ENCODE measurements at regions not wholly inside any gene's neighbourhood (a gene's known extent, or its start where the extent isn't known, plus 50 kb on each side); places are given as distances from the start of the nearest gene placed in this dataset.

DNA sequence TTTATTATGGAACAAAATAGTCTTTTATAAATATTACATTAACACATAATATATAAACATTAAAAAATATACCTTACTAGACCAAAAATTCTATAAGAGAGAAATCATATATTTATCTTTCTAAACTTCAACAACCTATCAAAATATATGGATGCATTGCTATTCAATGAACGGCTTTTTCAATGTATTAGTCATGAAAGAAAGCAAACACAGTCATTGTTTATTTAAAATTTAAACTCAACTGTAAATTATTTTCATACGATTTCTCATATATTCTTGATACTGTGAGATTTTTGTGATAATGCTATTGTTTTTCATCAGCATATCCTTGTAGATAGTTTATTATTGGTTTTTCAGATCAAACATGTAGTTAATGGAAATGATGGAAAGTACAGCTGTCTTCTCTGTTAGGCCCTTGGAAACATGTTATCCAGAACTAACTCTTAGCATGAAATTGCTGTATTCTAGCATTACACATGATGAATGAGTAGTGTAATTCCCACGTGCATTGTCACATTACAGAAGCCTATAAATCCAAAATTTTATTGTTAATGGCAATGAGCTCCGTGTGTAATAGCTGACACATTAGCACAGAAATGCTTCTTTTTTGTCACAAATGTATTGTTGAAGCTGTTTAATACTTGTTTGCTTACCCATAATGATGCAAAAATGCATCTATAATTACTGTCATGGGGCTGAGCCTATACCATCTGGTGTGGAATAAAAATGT is 1639.9 kb downstream of the SLITRK5 start:
- no peak for DNase-seq
- no peak overlapping the region for H3K27ac Mint-ChIP-seq (ENCODE audit: unreplicated experiment)
- H3K9me3 Mint-ChIP-seq (ENCODE audit: unreplicated experiment), result no peaks in the 10 kb centered on the region
- no peak overlapping the region for H3K4me3 Mint-ChIP-seq (ENCODE audit: unreplicated experiment)
- H3K27me3 Mint-ChIP-seq (ENCODE audit: unreplicated experiment), result no peaks in the 10 kb centered on the region
- H3K4me1 Mint-ChIP-seq (ENCODE audit: low read depth, unreplicated experiment), result no peaks in the 10 kb centered on the region
- no peaks in the 10 kb centered on the region for H3K36me3 Mint-ChIP-seq (ENCODE audit: unreplicated experiment)
- TF ChIP-seq, protein P1, sequence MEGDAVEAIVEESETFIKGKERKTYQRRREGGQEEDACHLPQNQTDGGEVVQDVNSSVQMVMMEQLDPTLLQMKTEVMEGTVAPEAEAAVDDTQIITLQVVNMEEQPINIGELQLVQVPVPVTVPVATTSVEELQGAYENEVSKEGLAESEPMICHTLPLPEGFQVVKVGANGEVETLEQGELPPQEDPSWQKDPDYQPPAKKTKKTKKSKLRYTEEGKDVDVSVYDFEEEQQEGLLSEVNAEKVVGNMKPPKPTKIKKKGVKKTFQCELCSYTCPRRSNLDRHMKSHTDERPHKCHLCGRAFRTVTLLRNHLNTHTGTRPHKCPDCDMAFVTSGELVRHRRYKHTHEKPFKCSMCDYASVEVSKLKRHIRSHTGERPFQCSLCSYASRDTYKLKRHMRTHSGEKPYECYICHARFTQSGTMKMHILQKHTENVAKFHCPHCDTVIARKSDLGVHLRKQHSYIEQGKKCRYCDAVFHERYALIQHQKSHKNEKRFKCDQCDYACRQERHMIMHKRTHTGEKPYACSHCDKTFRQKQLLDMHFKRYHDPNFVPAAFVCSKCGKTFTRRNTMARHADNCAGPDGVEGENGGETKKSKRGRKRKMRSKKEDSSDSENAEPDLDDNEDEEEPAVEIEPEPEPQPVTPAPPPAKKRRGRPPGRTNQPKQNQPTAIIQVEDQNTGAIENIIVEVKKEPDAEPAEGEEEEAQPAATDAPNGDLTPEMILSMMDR (IDR thresholded peaks at IDR 0.05; ENCODE audit: partially characterized antibody, unreplicated experiment), result no peak

GRCh38 chr13:89315287-89315686 is 1644.1 kb downstream of the SLITRK5 start:
- Mint-ChIP-seq H3K4me3 (ENCODE audit: unreplicated experiment) (no peak overlapping the region), H3K27me3 (ENCODE audit: unreplicated experiment) (no peaks in the 10 kb centered on the region), H3K36me3 (ENCODE audit: unreplicated experiment) (no peaks in the 10 kb centered on the region), H3K9me3 (ENCODE audit: unreplicated experiment) (no peaks in the 10 kb centered on the region), H3K27ac (ENCODE audit: unreplicated experiment) (no peak overlapping the region), H3K4me1 (ENCODE audit: low read depth, unreplicated experiment) (no peaks in the 10 kb centered on the region)
- DNase-seq, result no peak
- TF ChIP-seq, protein P1 (IDR thresholded peaks at IDR 0.05; ENCODE audit: partially characterized antibody, unreplicated experiment), result no peak

DNA sequence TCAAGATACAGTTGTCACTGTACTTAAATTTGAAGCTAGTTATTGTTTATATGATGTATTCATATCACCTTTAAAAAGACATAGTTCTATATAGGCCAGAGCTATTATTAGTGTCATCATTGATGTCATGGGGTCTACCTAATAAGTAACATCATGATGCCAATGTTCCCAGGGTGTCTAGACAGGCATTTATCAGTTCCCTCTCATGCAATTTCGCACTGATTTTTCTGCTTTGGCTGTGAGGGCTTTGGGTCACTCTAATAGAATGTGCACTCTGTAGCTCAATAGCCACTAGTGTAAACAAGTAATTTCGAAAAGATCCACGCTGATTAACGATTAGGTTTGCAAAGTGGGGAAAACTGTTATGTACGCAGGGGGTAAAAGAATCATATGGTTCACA is 1651.3 kb downstream of the SLITRK5 start:
- TF ChIP-seq, protein P1 (IDR thresholded peaks at IDR 0.05; ENCODE audit: partially characterized antibody, unreplicated experiment), result no peak
- Mint-ChIP-seq H3K4me1 (ENCODE audit: low read depth, unreplicated experiment) (no peaks in the 10 kb centered on the region), H3K36me3 (ENCODE audit: unreplicated experiment) (no peaks in the 10 kb centered on the region), H3K4me3 (ENCODE audit: unreplicated experiment) (no peak overlapping the region), H3K27ac (ENCODE audit: unreplicated experiment) (no peak overlapping the region), H3K27me3 (ENCODE audit: unreplicated experiment) (no peaks in the 10 kb centered on the region), H3K9me3 (ENCODE audit: unreplicated experiment) (no peaks in the 10 kb centered on the region)
- DNase-seq, result no peak

DNA sequence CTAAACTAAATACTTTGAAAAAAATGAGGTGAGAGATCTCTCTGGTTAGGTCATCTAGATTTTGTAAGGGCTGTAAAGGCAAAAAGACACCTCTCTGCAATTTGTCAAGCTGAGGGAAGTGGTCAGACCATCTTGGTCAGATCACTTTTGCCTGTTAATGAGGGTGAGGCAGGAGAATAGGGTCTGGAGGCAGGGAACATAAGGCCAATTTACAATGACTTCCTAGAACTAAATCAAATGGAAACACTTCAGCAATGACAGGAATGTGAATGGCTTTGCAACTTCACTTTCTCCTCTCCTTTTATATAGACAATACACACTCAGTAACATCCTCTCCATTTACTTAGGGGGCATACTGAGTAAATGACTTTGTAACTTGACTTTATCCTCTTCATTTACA is 1653.4 kb downstream of the SLITRK5 start:
- H3K9me3 Mint-ChIP-seq (ENCODE audit: unreplicated experiment), result no peaks in the 10 kb centered on the region
- no peaks in the 10 kb centered on the region for H3K36me3 Mint-ChIP-seq (ENCODE audit: unreplicated experiment)
- no peaks in the 10 kb centered on the region for H3K4me1 Mint-ChIP-seq (ENCODE audit: low read depth, unreplicated experiment)
- H3K27ac Mint-ChIP-seq (ENCODE audit: unreplicated experiment), result no peak overlapping the region
- DNase-seq, result no peak
- H3K4me3 Mint-ChIP-seq (ENCODE audit: unreplicated experiment), result no peak overlapping the region
- no peaks in the 10 kb centered on the region for H3K27me3 Mint-ChIP-seq (ENCODE audit: unreplicated experiment)
- TF ChIP-seq, protein P1 (IDR thresholded peaks at IDR 0.05; ENCODE audit: partially characterized antibody, unreplicated experiment), result no peak

DNA sequence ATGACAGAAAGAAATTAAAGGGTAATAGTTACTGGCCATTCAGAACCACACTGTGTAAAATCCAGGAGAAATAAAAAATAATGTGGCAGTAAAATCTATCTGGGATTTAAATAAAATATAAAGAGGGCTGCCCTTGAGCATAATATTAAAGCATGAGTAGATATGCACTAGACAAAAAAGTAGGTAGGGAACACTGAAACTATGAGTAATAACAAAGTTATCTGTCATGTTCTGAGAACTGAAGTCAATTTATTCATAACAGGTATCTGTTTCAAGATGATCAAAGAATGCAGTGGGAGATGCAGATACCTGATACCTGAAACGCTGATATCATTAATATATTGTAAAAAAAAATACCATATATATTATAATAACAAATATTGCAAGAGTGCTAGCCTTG is 1672.0 kb downstream of the SLITRK5 start:
- Mint-ChIP-seq H3K9me3 (ENCODE audit: unreplicated experiment) (no peaks in the 10 kb centered on the region), H3K4me1 (ENCODE audit: low read depth, unreplicated experiment) (no peaks in the 10 kb centered on the region), H3K27ac (ENCODE audit: unreplicated experiment) (no peak overlapping the region), H3K36me3 (ENCODE audit: unreplicated experiment) (no peaks in the 10 kb centered on the region), H3K4me3 (ENCODE audit: unreplicated experiment) (no peak overlapping the region), H3K27me3 (ENCODE audit: unreplicated experiment) (no peaks in the 10 kb centered on the region)
- no peak for DNase-seq
- TF ChIP-seq, protein P1 (IDR thresholded peaks at IDR 0.05; ENCODE audit: partially characterized antibody, unreplicated experiment), result no peak
